ENCODE measurements at regions not wholly inside any gene's neighbourhood (a gene's known extent, or its start where the extent isn't known, plus 50 kb on each side); places are given as distances from the start of the nearest gene placed in this dataset.

GRCh38 chr18:986552-986951, 81.9 kb downstream of the ADCYAP1 start:
- no peaks in the 10 kb centered on the region for H3K36me3 Mint-ChIP-seq
- no peak for DNase-seq (ENCODE audit: low spot score)
- peaks cover 17% of the 10 kb centered on the region; the same call in 1 of the 2 replicates for H3K4me1 Mint-ChIP-seq
- H3K27ac Mint-ChIP-seq, result peak overlapping the region; percentile 46; the same call in 1 of the 2 replicates
- no peak for ATAC-seq
- ChIA-PET CTCF (interaction anchor here (1.0 to 3.0 kb wide), 2 partner anchors 25 to 32 kb away, joined by 3 to 14 read pairs; no protein-coding TSS in a partner anchor), POLR2A (no interaction called here)
- peaks cover 3% of the 10 kb centered on the region for H3K9me3 Mint-ChIP-seq
- no peaks in the 10 kb centered on the region for H3K27me3 Mint-ChIP-seq (ENCODE audit: low read depth)
- TF ChIP-seq RELA (CRISPR knock-in tag; IDR thresholded peaks at IDR 0.05; ENCODE audit: borderline replicate concordance) (no peak), ZBTB43 (CRISPR knock-in tag; IDR thresholded peaks at IDR 0.05) (no peak), NR3C1 (CRISPR knock-in tag; conservative IDR thresholded peaks at IDR 0.05; ENCODE audit: low read depth) (no peak), OVOL2 (CRISPR knock-in tag; IDR thresholded peaks at IDR 0.05; ENCODE audit: borderline replicate concordance) (no peak), MXD4 (CRISPR knock-in tag; IDR thresholded peaks at IDR 0.05; ENCODE audit: borderline replicate concordance) (no peak), SOX15 (CRISPR knock-in tag; IDR thresholded peaks at IDR 0.05) (no peak), CREB1 (CRISPR knock-in tag; IDR thresholded peaks at IDR 0.05) (no peak), FOXP1 (CRISPR knock-in tag; IDR thresholded peaks at IDR 0.05; ENCODE audit: borderline replicate concordance) (no peak), NR2C2 (CRISPR knock-in tag; IDR thresholded peaks at IDR 0.05) (no peak), HMGA2 (CRISPR knock-in tag; IDR thresholded peaks at IDR 0.05) (no peak), ZNF423 (CRISPR knock-in tag; IDR thresholded peaks at IDR 0.05) (no peak), NFE2L1 (CRISPR knock-in tag; IDR thresholded peaks at IDR 0.05) (no peak), NFYB (CRISPR knock-in tag; conservative IDR thresholded peaks at IDR 0.05; ENCODE audit: low read depth) (no peak), FOXP4 (CRISPR knock-in tag; IDR thresholded peaks at IDR 0.05) (no peak), FOXK1 (CRISPR knock-in tag; IDR thresholded peaks at IDR 0.05) (no peak), GABPB1 (CRISPR knock-in tag; IDR thresholded peaks at IDR 0.05) (no peak)
- TF ChIP-seq, protein P1, sequence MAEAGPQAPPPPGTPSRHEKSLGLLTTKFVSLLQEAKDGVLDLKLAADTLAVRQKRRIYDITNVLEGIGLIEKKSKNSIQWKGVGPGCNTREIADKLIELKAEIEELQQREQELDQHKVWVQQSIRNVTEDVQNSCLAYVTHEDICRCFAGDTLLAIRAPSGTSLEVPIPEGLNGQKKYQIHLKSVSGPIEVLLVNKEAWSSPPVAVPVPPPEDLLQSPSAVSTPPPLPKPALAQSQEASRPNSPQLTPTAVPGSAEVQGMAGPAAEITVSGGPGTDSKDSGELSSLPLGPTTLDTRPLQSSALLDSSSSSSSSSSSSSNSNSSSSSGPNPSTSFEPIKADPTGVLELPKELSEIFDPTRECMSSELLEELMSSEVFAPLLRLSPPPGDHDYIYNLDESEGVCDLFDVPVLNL (CRISPR knock-in tag; IDR thresholded peaks at IDR 0.05; ENCODE audit: borderline replicate concordance, low read depth), result no peak
- TF ChIP-seq, protein P2, sequence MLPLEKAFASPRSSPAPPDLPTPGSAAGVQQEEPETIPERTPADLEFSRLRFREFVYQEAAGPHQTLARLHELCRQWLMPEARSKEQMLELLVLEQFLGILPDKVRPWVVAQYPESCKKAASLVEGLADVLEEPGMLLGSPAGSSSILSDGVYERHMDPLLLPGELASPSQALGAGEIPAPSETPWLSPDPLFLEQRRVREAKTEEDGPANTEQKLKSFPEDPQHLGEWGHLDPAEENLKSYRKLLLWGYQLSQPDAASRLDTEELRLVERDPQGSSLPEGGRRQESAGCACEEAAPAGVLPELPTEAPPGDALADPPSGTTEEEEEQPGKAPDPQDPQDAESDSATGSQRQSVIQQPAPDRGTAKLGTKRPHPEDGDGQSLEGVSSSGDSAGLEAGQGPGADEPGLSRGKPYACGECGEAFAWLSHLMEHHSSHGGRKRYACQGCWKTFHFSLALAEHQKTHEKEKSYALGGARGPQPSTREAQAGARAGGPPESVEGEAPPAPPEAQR (CRISPR knock-in tag; IDR thresholded peaks at IDR 0.05), result no peak
- H3K4me3 Mint-ChIP-seq, result no peak overlapping the region

- H3K4me3 Mint-ChIP-seq, result no peak overlapping the region
- peaks cover 17% of the 10 kb centered on the region; the same call in 1 of the 2 replicates for H3K4me1 Mint-ChIP-seq
- no peak overlapping the region for H3K27ac Mint-ChIP-seq
- peaks cover 8% of the 10 kb centered on the region for H3K9me3 Mint-ChIP-seq
- DNase-seq (ENCODE audit: low spot score) (no peak), ATAC-seq (no peak)
- CTCF ChIA-PET, result no interaction called here
- H3K27me3 Mint-ChIP-seq (ENCODE audit: low read depth), result no peaks in the 10 kb centered on the region
- POLR2A ChIA-PET, result no interaction called here
- peaks cover 4% of the 10 kb centered on the region; the same call in 1 of the 2 replicates for H3K36me3 Mint-ChIP-seq
- TF ChIP-seq NR2C2 (CRISPR knock-in tag; IDR thresholded peaks at IDR 0.05) (no peak), JAZF1 (CRISPR knock-in tag; IDR thresholded peaks at IDR 0.05) (no peak), SMAD3 (CRISPR knock-in tag; IDR thresholded peaks at IDR 0.05; ENCODE audit: borderline replicate concordance) (no peak), CREB1 (CRISPR knock-in tag; IDR thresholded peaks at IDR 0.05) (no peak), AR (CRISPR knock-in tag; IDR thresholded peaks at IDR 0.05) (no peak), ZNF512 (CRISPR knock-in tag; IDR thresholded peaks at IDR 0.05; ENCODE audit: borderline replicate concordance) (no peak), HMGXB4 (CRISPR knock-in tag; IDR thresholded peaks at IDR 0.05) (no peak)
Measured at GRCh38 chr18:987325-988186, 82.9 kb downstream of the ADCYAP1 start.

All from WTC11 (cell line).